GM19463 (cell line): ENCODE measurements at regions not wholly inside any gene's neighbourhood (a gene's known extent, or its start where the extent isn't known, plus 50 kb on each side); places are given as distances from the start of the nearest gene placed in this dataset.
"Not testable (repeated sequence)": the region's sequence is repeated elsewhere in the genome, so short reads cannot be mapped to it uniquely, and the experiment has no call there.

ENCODE experiments used
- ATAC-seq: cut with Tn5 transposase; IDR thresholded peaks from one replicate; pipeline ENCODE4 v1.9.1; 2021; ENCODE audit warnings: mild to moderate bottlenecking, moderate library complexity; ENCODE audit not compliant: unreplicated experiment

DNA sequence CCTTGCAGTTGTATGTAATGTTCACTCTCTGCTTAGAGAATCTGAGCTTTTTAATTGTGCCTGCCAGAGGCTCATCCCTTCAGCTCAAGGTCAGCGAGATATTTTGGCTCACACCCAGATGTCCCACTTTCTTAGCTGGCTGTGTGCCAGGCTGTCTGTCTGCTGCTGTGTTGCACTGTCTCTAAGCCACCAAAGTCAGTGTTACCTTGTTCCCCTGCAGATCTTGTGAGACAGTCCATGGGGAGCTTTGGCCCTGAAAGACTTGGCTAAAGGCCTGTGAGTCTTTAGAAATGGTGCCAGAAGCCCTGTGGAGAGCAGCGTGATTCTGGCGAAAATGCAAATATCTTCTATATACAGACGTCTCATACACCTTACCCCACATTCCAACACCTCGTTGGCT is 293.7 kb downstream of the TTC6 start:
- no peak for ATAC-seq

DNA sequence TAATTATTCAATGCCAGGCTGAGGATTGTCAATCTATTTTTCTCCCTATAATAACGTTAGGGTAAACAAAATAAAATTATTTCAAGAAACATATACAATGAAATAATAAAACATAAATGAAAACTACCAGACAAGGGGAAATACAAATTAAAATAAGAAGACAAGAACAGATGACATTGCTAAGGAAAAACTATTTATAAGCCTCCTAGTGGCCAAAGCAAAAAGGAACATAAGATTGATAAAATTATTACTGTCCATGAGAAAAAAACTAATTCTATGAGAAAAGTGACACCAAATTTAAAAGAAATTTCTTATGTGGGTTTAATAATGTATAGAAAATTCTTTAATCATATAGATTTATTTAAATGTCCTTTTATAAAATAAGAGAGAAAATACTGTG is 294.7 kb downstream of the TTC6 start:
- ATAC-seq, result no peak

DNA sequence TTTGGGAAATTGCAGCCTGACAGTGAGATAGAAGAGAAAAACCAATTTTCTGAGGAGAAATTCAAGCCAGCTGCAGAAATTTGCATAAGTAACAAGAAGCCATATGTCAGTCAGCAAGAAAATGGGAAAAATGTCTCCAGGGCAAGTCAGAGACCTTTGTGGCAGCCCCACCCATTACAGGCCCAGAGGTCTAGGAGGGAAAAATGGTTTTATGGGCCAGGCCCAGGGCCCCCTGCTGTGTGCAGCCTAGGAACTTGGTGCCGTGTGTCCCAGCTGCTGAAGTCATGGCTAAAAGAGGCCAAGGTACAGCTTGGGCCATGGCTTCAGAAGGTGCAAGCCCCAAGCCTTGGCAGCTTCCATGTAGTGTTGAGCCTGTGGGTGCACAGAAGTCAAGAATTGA is 296.1 kb downstream of the TTC6 start:
- not testable (repeated sequence) for ATAC-seq

DNA sequence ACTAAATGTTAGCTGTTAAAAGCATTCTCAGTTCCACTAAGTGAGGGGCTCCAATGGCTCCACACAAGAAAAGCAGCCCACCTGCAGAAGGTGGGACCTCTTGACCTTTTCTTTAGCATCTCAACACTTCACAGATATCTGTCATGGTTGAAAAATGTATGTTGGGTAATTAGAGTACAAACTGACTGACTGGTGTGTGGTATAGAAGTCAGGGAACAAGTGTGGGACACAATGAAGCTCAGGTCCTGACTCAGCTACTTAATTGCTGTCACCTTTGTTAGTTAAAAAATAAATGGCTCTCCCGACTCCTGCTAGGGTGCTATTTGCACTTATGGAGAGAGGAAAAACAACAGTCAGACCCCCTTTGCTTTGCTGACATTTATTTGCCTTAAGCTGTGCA is 299.0 kb downstream of the TTC6 start:
- no peak for ATAC-seq

DNA sequence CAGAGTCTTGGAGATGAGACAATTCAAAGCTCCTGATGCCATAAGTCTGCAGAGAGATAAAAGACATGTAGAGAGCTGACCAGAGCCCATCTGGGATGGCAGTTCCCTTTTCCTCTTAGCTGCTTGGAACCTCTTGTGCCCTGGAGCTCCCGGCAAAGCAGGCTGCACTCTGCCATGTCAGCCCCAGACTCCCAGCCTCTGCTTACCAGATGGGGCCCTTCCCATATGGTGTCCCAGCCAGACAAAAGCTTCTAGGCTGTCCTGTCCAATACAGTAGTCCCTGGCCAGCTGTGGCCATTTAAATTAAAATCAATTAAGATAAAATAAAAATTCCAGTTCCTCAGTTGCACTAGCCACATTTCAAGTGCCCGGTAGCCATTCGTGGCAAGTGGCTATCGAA is 303.9 kb downstream of the TTC6 start:
- no peak for ATAC-seq

DNA sequence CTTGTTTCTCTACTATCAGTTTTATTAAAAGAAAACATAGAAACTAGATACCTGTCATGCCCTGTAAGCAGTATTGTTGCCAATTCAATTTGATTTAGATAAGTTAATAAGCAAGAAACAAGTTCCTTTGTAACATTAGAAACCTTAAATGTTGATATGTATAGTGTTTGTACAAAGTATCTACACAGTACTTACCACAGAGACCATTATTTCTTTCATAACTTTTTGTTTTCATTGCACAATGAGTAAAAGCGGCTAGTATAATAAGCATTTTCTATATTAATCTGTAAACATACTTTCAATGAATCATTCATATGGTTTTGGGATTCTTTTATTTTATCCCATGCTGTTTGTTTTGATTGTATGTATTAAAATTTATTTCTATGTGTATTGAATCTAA is 305.1 kb downstream of the TTC6 start:
- no peak for ATAC-seq

DNA sequence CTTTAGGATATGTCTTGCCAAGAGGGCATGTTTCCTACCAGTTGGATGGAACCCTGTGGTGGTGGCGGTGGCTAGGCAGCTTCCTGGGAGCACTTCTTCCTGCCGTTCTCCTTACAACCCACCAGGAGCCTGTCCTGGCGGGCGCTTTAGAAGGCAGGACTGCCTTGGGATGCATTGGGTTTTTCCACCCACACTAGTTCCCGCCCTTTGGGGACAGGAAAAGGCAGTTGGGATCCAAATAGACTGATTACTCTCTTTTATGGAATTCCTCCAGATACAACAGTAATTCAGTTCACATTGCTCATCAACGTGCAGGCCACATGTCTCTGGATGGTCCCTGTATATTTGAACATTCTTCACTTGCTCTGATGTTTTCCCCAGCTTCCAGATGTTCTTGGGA is 305.7 kb upstream of the SSTR1 start:
- no peak for ATAC-seq

DNA sequence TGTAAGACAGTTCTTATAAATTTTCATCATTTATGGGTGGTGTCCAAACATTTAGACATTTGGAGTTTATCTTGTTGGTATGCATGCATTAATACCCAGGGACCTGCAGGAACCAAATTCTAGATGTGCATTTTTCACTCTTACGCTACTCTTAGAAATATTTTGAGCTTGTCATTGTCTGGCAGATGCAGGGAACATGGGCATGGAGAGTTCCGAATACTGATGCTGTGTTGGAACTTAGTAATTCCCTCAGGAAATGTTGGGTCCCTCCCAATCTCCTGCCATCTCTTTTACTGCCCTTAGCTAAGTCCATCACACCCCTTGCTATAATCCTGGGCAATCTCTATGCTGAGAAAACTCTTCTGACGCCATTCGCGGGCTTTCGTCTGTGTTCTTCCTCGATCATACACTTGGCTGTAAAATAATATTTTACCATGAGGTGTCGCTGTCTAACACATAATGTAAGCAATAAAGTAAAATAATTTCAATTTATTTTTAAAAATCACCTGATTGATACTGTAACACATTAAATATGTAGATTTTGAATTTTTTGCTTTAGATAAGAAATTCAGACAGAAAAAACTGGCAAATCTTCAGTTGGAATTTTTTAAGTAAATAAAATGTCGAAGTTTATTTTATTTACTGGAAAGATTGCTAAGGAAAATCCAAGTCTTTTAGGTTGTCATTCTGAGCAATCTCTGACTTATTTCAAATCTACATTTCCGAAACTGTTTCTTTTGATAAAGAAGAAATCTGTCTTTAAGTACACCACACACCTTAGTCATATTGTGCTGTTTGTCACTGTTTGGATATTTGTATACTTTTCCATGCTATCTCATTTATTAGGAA is 304.1 kb upstream of the SSTR1 start:
- no peak for ATAC-seq

DNA sequence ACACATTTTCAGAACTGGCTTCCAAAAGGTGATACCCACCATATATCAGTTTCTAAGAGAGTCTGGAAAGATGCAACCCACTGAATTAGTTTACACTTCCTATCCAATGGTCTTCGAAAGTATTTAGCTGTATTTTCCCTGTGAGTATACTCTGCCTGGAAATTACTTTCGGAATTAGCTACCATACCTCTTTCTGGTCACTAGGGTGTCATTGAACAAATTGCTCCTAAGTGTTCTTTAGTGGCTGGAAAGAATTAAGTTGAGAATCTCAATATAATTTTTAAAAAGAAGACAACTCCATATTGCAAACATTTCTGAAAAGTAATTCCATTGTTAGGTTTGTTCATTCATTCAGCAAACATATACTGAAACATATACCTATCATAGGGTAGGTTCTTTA is 283.1 kb upstream of the SSTR1 start:
- no peak for ATAC-seq

DNA sequence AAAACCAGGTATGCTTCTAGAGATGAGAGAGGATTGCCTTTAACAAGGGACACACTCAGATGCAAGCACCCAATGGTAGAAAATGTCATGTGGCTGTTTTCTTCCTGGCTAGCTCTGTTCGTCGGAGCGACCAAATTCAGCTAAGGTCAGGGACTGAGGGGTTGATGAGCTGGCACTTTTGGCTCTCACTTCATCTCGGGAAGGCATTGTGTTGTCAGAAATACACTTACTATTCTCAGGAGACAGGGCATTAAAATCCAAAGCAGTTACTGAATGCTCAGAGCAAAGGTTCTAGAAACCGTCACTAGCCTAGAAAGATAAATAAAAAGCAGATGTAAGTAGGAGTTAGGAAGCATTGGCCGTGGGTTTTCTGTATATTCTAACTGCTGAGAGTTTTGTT is 275.7 kb upstream of the SSTR1 start:
- no peak for ATAC-seq

DNA sequence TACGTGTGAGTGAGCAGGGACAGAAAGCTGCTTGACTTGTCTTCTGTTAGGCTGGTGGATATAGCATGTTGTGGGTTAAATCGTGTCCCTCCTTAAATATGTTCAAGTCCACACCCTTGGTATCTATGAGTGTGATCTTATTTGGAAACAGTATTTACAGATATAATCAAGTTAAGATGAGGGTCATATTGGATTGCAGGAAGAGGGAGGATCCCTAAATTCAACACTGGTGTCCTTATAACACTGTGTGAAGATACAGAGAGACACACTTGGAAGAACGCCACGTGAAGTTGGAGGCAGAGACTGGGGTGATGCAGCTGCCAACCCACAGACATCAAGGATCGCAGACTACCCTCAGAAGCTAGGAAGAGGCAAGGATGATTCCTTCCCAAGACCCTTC is 275.2 kb upstream of the SSTR1 start:
- no peak for ATAC-seq

DNA sequence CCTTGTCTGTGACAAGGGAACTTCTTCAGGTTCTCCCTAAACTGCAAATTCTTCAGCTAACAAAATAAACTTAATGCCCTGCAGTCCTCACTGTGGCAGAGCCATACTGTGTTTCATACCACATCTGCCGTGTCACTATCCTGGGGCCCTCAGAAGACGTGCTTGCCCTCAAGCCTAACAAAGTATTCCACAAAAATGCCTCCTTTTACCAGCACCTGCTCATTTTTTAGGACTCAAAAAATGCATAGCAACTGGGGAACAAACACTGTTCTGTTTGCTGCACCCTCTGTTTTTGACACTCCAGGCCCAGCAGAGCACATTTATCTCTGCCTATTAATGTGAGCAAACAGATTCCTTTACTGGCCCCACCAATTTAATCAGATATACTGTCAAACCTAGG is 270.7 kb upstream of the SSTR1 start:
- ATAC-seq, result no peak

DNA sequence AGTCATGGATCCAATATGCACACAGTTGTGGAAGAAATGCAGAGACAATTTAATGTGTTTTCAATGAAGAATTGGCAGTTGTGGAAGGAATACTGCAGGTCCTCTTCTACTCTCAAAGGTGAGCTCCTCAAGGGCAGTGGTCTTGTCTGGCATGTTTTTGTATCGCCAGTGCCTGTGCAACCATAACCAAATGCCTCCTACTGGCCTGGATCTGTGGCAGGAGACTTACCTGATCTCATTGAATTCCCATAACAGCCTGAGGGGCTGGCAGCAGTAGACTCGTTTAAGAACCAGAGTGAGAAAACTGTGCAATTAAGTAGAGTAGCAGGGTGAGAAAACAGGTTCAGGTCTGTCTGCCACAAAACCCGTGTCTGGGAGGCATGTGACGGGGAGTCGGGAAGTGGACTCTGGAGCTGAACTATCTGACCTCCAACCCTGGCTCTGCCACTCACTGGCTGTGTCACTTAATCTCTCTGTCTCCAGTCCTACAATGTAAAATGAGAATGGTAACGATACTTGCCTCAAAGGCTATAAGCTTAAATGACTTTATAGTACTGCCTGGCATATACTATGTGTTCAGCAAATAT is 268.2 kb upstream of the SSTR1 start:
- ATAC-seq, result no peak

DNA sequence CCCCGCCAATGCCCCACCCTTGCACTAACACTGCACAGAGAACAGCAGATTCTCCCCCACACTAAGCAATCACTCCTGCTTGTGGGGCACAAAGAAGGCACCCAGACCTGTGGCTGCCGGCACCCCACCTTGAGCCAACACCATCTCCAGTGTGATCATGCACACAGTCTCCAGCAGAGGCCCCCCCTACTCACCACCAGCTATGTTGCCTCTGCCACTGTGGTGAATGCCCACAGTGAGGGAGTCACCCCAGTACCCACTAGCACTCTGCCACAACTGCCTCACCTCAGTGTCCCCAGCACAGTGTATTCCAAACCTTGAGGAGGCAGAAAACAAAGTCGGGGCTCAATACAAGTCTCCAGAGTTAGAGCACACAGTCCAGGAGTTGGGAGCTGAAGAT is 261.7 kb upstream of the SSTR1 start:
- no peak for ATAC-seq

DNA sequence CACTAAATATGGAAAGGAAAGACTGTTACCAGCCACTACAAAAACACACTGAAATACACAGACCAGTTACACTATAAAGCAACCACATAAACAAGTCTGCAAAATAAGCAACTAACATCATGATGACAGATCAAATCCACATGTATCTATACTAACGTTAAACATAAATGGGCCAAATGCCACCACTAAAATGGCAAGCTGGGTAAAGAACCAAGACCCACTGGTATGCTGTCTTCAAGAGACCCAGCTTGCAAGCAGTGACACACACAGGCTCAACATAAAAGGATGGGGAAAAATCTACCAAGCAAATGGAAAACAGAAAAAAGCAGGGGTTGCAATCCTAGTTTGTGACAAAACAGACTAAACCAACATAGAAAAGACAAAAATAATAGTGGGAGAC is 260.9 kb upstream of the SSTR1 start:
- ATAC-seq, result no peak

DNA sequence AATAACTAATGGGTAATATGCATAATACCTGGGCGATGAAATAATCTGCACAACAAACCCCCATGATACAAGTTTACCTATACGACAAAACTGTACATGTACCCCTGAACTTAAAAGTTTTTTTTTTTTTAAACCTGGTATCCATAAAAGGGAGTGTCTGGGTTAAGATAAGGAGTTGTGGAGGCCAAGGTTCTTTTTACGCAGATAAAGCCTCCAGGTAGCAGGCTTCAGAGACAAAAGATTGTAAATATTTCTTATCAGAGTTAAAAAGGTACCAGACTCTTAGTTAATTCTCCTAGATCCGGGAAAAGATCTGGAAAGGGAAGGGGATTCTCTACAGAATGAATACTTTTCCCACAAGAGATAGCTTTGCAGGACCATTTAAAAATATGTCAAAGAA is 259.4 kb upstream of the SSTR1 start:
- ATAC-seq, result no peak

DNA sequence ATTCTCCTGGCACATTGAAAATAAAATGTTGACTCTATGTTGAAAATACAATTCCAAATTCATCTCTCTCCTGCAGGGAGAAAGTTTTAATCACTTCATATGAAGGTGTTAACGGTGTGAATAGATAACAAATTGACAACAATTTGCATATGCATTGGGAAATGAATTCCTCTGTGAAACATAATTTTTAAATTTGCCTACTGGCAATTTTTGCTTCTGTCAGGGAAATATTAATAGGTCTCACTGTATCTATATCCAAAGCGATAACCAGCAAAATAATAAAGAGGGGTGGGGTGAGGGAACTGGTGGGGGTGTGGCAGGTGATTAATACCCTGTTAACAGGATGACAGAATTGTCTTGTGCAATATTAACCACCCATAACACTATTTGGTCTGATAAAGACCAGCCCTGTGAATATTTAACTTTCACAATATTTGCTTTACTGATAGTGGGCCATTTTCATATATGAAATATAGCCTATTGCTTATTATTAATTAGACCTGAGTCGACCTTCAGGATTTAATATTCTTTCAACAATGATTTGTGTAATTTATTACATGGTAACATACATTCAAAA is 239.0 kb upstream of the SSTR1 start:
- no peak for ATAC-seq

DNA sequence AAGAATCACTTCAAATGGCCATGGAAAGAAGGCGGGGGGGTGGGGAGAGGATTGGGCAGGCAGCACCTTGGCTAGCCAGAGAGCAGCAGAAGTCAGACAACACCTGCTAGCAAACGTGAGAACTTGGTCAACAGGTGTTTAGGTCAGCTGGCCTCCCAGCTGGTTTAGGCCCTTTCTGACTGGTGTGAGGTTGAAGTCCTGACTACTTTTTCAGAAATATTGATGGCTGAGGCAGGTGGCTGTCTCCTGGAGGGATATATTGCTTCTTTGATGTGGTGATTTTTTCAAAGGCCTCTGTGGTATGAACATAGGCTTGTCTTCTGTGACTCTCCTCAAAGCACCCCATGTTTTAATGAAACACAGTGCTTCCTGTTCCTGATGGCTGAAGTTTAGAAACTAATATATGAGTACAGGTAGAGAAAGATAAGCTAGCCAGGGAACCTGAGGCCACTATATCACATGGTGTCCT is 238.2 kb upstream of the SSTR1 start:
- no peak for ATAC-seq

DNA sequence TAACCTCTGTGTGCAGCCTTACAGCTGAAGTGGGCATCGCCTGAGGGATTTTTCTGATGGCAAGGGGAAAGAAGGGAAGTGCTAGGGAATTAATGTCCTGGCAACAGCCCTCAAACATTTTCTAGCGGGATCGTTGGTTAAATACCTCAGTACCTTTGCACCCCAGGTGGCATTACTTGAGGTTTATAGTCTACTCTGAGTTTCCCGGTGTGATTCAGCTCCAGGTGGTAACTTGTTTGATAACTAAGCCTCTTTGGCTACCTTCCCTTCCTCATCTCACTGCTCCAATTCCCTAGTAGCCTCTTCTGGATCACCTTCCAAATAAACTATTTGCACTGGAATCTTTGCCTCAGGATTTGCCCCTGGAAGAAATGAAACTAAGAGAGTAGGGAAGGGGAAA is 237.0 kb upstream of the SSTR1 start:
- ATAC-seq, result no peak

DNA sequence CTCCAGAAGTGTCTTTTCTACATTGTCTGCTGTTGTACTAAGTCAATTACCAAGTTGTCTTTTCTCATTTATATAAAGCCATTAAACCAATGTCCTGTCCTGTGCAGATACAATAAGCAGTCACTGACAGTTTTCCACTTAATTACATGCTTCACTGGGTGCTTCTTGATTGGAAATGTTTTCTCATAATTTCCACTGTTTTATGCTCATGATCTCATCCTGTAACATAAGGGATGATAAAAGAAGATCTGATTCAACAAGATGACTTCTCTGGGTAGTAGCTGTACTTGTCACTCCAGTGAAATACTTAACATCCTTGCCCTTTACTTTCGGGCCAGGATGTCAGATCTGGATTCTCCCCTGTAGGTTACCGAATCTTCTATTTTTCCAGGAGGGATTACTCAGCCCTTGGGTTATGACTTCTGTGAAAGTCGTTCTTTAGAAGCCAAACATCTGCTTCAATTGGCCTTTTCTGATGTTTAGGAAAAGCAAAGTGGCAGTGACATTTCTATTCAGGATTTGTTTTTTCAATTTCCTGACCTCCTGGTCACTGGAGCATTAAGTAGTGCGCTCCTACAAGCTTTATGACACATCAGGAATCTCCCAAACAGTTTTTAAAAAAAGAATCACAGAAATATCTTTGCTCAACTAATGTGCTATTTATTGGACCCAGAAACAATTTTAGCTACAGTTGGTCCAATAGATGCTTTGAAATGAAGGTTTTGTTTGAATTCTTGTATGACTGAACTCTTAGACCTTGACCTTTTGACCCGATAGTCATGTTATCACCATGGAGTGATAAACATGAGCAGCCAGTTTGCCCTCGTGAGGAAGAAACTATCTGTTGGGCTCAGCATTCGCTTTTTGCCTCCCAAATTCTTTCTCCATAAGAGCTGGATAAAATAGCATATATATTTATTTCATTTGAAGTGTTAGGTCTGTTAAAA is 234.5 kb upstream of the SSTR1 start:
- no peak for ATAC-seq

DNA sequence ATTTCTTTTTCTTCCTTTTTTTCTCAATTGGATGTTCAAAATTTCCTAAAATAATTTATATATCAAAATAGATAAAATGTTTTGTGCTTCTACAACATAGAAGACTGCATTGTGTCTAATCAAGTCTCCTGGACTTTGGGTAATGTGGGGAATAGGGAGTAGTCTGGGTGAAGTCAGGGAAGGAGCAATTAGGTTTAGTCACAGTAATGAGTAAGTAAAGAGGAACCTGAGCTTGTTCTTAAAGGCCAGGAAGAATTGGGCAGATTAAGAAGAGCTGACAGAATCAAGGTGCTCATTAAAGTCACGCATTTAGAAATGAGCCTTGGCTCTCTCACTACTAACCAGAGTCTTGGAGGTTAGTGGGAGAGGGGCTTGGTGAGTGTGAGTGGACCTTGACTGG is 233.3 kb upstream of the SSTR1 start:
- no peak for ATAC-seq
